Adrenal gland (tissue), 9 donors: ENCODE measurements at regions not wholly inside any gene's neighbourhood (a gene's known extent, or its start where the extent isn't known, plus 50 kb on each side); places are given as distances from the start of the nearest gene placed in this dataset.
A peak's percentile ranks its signal among the peaks of the same experiment; 100 is the strongest.

ENCODE experiments used
- DNase-seq, 7 donors: peaks; one replicate each; pipeline ENCODE4 v3.0.0-alpha.2; 2019 to 2020
- H3K27ac ChIP-seq, 5 donors: fragments of 200-600 bp; sonication (generic) in 4 of 5; 1 replicate in 3 of 5; 2 replicates in 2 of 5; pipeline versions ENCODE4 v1.5.1 to v1.8.0; 2016 to 2020; ENCODE audit warnings: mild to moderate bottlenecking in 1 of 5
- H3K27me3 ChIP-seq: fragments of 200-600 bp; 2 replicates; pipeline ENCODE4 v1.8.0; 2021
- H3K36me3 ChIP-seq, 2 donors: fragments of 200-600 bp; replicated peaks in 1 of 2; 1 replicate in 1 of 2; 2 replicates in 1 of 2; pipeline versions ENCODE4 v1.5.1 to v1.8.0; 2018 to 2022
- H3K4me1 ChIP-seq, 2 donors: fragments of 200-600 bp; replicated peaks in 1 of 2; 1 replicate in 1 of 2; 2 replicates in 1 of 2; pipeline versions ENCODE4 v1.5.1 to v1.8.0; 2018 to 2021
- H3K4me3 ChIP-seq, 4 donors: fragments of 200-600 bp; sonication (generic) in 3 of 4; one replicate each; pipeline ENCODE4 v1.5.1; 2016 to 2018
- H3K9me3 ChIP-seq, 3 donors: fragments of 200-600 bp; sonication (generic) in 1 of 3; replicated peaks in 1 of 3; 1 replicate in 2 of 3; 2 replicates in 1 of 3; pipeline versions ENCODE4 v1.5.1 to v1.8.0; 2016 to 2021
- POLR2A ChIP-seq, 2 donors: fragments of 450-650 bp; IDR thresholded peaks; one replicate each; pipeline ENCODE4 v1.6.1; 2017; ENCODE audit warnings: antibody characterized with exemption in 2 of 2, mild to moderate bottlenecking in 2 of 2, moderate library complexity in 1 of 2
- whole genome bisulfite sequencing, 4 donors: extraction: QIAGEN DNeasy Blood & Tissue Kit in 2 of 4; methylation state at CpG; one replicate each; pipeline versions ENCODE4 v1.1.5 to v1.1.7; 2013 to 2017; 5-methylcytosine and 5-hydroxymethylcytosine counted together
- intact Hi-C, 2 donors: fragments of 100-400 bp; cut with DNase I; formaldehyde crosslinking; loops; one replicate each; pipeline versions ENCODE4 v1.14.1 to v1.15.0; 2022 to 2023
- TF ChIP-seq, protein P1 (sequence below), 6 experiments: fragments of 450-650 bp in 4 of 6; fragments of 200-600 bp in 2 of 6; sonication (generic) in 1 of 6; IDR thresholded peaks; 1 replicate in 5 of 6; 2 replicates in 1 of 6; pipeline versions ENCODE4 v1.5.1 to v1.8.0; 2016 to 2021; ENCODE audit warnings: antibody characterized with exemption in 6 of 6, mild to moderate bottlenecking in 2 of 6, moderate library complexity in 1 of 6
- donor health status: healthy with polysubstance abuse.
- donor health status: Bipolar disorder and iron deficiency.
- donor health status: DM: yes; HTN: yes; CAD: no.
- donor health status: DM: no; HTN: no; CAD: no.
- donor health status: DM: no; HTN: no; CAD: no.

DNA sequence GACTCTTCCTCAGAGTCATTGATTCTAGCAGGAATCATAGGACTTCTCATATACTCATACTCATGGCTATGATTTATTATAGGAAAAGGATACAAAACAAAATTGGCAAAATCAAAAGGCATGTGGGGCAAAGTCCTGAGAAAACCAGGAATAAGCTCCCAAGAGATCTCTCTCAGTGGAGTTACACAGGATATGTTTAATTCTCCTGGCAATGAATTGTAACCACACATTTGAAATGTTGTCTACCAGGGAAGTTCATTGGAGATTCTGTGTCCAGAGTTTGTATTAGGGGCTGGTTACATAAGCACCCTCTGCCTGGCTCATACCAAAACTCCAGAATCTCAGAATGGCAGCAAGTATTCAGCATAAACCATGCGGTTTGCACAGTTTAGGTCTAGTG, 63.9 kb downstream of the ADAMTS1 start:
- H3K9me3 ChIP-seq = no peaks in the 10 kb centered on the region
- no peak overlapping the region for H3K4me3 ChIP-seq
- 78 to 95% (median 89%) methylated on average over 1 of the region's 1 CpG for WGBS, 4 donors
- TF ChIP-seq, protein P1, sequence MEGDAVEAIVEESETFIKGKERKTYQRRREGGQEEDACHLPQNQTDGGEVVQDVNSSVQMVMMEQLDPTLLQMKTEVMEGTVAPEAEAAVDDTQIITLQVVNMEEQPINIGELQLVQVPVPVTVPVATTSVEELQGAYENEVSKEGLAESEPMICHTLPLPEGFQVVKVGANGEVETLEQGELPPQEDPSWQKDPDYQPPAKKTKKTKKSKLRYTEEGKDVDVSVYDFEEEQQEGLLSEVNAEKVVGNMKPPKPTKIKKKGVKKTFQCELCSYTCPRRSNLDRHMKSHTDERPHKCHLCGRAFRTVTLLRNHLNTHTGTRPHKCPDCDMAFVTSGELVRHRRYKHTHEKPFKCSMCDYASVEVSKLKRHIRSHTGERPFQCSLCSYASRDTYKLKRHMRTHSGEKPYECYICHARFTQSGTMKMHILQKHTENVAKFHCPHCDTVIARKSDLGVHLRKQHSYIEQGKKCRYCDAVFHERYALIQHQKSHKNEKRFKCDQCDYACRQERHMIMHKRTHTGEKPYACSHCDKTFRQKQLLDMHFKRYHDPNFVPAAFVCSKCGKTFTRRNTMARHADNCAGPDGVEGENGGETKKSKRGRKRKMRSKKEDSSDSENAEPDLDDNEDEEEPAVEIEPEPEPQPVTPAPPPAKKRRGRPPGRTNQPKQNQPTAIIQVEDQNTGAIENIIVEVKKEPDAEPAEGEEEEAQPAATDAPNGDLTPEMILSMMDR (IDR thresholded peaks at IDR 0.05) = no peak
- no peak for TF ChIP-seq POLR2A (IDR thresholded peaks at IDR 0.05)
- no peak for DNase-seq
- H3K36me3 ChIP-seq = no peaks in the 10 kb centered on the region
- intact Hi-C loops = no loop called here
- no peaks in the 10 kb centered on the region for H3K4me1 ChIP-seq
- no peaks in the 10 kb centered on the region for H3K27me3 ChIP-seq
- H3K27ac ChIP-seq = peak overlapping the region in 1 of 5 donors; percentile 78

DNA sequence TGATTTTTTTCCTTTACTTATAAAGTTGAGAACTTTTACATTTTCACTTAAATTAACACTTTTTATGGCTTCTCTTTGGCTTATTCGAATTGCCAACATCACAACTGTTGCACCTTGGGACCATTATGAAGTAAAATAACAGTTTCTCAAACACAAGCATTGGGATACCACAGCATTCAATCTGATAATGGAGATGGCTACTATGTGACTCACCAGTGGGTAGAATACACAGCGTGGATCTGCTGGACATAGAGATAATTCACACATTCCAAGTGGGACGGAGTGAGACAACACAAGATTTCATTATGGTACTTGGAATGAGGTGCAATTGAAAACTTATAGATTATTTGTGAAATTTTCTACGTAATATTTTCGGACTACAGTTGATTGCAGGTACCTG, 68.0 kb downstream of the ADAMTS1 start:
- no peaks in the 10 kb centered on the region for H3K9me3 ChIP-seq
- 83 to 86% (median 84%) methylated on average over 5 of the region's 5 CpGs for WGBS, 4 donors
- no peak overlapping the region for H3K27ac ChIP-seq
- H3K4me3 ChIP-seq = no peak overlapping the region
- no peaks in the 10 kb centered on the region for H3K4me1 ChIP-seq
- DNase-seq = no peak
- H3K27me3 ChIP-seq = no peaks in the 10 kb centered on the region
- intact Hi-C loops = no loop called here
- TF ChIP-seq, protein P1 (IDR thresholded peaks at IDR 0.05) = no peak
- TF ChIP-seq POLR2A (IDR thresholded peaks at IDR 0.05) = no peak
- no peaks in the 10 kb centered on the region for H3K36me3 ChIP-seq

GRCh38 chr21:26776310-26777021, 68.7 kb downstream of the ADAMTS1 start:
- Histone ChIP-seq H3K27ac (no peak overlapping the region), H3K9me3 (no peaks in the 10 kb centered on the region), H3K36me3 (no peaks in the 10 kb centered on the region), H3K4me1 (no peaks in the 10 kb centered on the region), H3K4me3 (no peak overlapping the region), H3K27me3 (no peaks in the 10 kb centered on the region)
- 83 to 91% (median 87%) methylated on average over 3 of the region's 3 CpGs for WGBS, 4 donors
- intact Hi-C loops = no loop called here
- TF ChIP-seq POLR2A (IDR thresholded peaks at IDR 0.05) = no peak
- TF ChIP-seq, protein P1 (IDR thresholded peaks at IDR 0.05) = no peak
- DNase-seq = no peak

DNA sequence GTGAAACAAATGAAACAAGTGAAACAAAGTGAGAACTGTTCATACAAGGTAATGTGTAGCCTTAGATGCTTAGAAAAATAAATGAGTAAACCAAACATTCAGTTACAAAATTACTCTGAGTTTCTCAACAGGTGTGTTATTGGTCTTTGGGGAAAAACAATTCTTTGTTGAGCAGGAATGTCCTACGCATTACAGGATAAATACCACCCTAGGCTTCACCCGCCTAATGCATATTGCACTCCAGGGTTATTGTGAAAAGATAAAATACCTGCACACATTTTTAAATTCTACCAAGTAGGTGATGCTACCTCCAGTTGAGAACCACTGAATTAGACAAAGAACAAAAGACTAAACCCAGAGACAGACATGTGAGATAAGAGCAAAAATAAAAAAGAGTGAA, 72.2 kb downstream of the ADAMTS1 start:
- no peak for DNase-seq
- TF ChIP-seq, protein P1 (IDR thresholded peaks at IDR 0.05) = no peak
- TF ChIP-seq POLR2A (IDR thresholded peaks at IDR 0.05) = no peak
- no peaks in the 10 kb centered on the region for H3K9me3 ChIP-seq
- no peak overlapping the region for H3K27ac ChIP-seq
- H3K27me3 ChIP-seq = no peaks in the 10 kb centered on the region
- WGBS, 4 donors = 93 to 99% (median 94%) methylated on average over 2 of the region's 2 CpGs
- H3K4me1 ChIP-seq = no peaks in the 10 kb centered on the region
- no peaks in the 10 kb centered on the region for H3K36me3 ChIP-seq
- intact Hi-C loops = no loop called here
- H3K4me3 ChIP-seq = no peak overlapping the region
